Prostate gland (tissue), 2 donors: ENCODE measurements at regions not wholly inside any gene's neighbourhood (a gene's known extent, or its start where the extent isn't known, plus 50 kb on each side); places are given as distances from the start of the nearest gene placed in this dataset.

Source experiments
- CTCF ChIP-seq, 4 experiments: fragments of 200-600 bp in 2 of 4; fragments of 450-650 bp in 2 of 4; sonication (generic) in 2 of 4; IDR thresholded peaks; 1 replicate in 3 of 4; 2 replicates in 1 of 4; pipeline ENCODE4 v1.5.1; 2016 to 2019; ENCODE audit warnings: antibody characterized with exemption in 4 of 4, mild to moderate bottlenecking in 2 of 4, moderate library complexity in 2 of 4
- POLR2A ChIP-seq: fragments of 450-650 bp; IDR thresholded peaks from one replicate; pipeline ENCODE4 v1.6.1; 2016; ENCODE audit warnings: antibody characterized with exemption, mild to moderate bottlenecking
- POLR2AphosphoS5 ChIP-seq: sonication (generic); formaldehyde crosslinking; IDR thresholded peaks from one replicate; pipeline ENCODE4 v1.6.1; 2017; ENCODE audit warnings: antibody characterized with exemption

- TF ChIP-seq CTCF (IDR thresholded peaks at IDR 0.05) (no peak), POLR2AphosphoS5 (no peak), POLR2A (no peak)
Observed at GRCh38 chr4:30653291-30653690, 66.9 kb upstream of the PCDH7 start.
